GM12864 (cell line): ENCODE measurements at regions not wholly inside any gene's neighbourhood (a gene's known extent, or its start where the extent isn't known, plus 50 kb on each side); places are given as distances from the start of the nearest gene placed in this dataset.
"Not testable (repeated sequence)": the region's sequence is repeated elsewhere in the genome, so short reads cannot be mapped to it uniquely, and the experiment has no call there.

Experiments
- DNase-seq: peaks from one replicate; pipeline ENCODE4 v3.0.0-alpha.2; 2011; ENCODE audit warnings: low read depth
- H3K4me3 ChIP-seq: 2 replicates; pipeline ENCODE4 v1.5.1; 2011; ENCODE audit warnings: mild to moderate bottlenecking, low read depth, low read length, control low read depth
- CTCF ChIP-seq: IDR thresholded peaks from 2 replicates; pipeline ENCODE4 v1.5.1; 2011; ENCODE audit warnings: low read depth, mild to moderate bottlenecking, moderate library complexity, low read length, control low read depth, inconsistent platforms; ENCODE audit errors: missing control alignments

GRCh38 chr9:72459308-72459707 is 62.1 kb upstream of the TMC1 start:
- no peak for TF ChIP-seq CTCF
- DNase-seq, result no peak

GRCh38 chr9:72458153-72458552 is 63.3 kb upstream of the TMC1 start:
- TF ChIP-seq CTCF, result no peak
- H3K4me3 ChIP-seq, result no peak overlapping the region
- no peak for DNase-seq

More at GRCh38 chr9:72459308-72459707, 62.1 kb upstream of the TMC1 start:
- H3K4me3 ChIP-seq, result no peak overlapping the region

GRCh38 chr9:72457366-72457765 is 64.0 kb upstream of the TMC1 start:
- no peak overlapping the region for H3K4me3 ChIP-seq
- DNase-seq, result no peak
- no peak for TF ChIP-seq CTCF

- H3K4me3 ChIP-seq, result no peak overlapping the region
- no peak for TF ChIP-seq CTCF
- DNase-seq, result no peak
These were observed 66.4 kb upstream of the TMC1 start for GRCh38 chr9:72454871-72455491.

- H3K4me3 ChIP-seq, result no peak overlapping the region
- no peak for TF ChIP-seq CTCF
- no peak for DNase-seq
These were observed 67.6 kb upstream of the TMC1 start for GRCh38 chr9:72453797-72454196.

GRCh38 chr9:72446241-72446640 is 75.2 kb upstream of the TMC1 start:
- not testable (repeated sequence) for DNase-seq, H3K4me3 ChIP-seq

- H3K4me3 ChIP-seq, result no peak overlapping the region
- TF ChIP-seq CTCF, result no peak
- DNase-seq, result no peak
These were observed 76.0 kb upstream of the TMC1 start for GRCh38 chr9:72445306-72445995.
